Motor neuron (in vitro differentiated cells): ENCODE measurements at regions not wholly inside any gene's neighbourhood (a gene's known extent, or its start where the extent isn't known, plus 50 kb on each side); places are given as distances from the start of the nearest gene placed in this dataset.
A peak's percentile ranks its signal among the peaks of the same experiment; 100 is the strongest.

Source experiments
- ATAC-seq, 8 experiments: fragments of 200-7000 bp; cut with Tn5 transposase; replicated peaks in 6 of 8; 2 replicates each; pipeline ENCODE4 v1.8.0; 2021; ENCODE audit warnings: mild to moderate bottlenecking in 8 of 8, moderate library complexity in 8 of 8
- H3K27ac ChIP-seq, 2 donors: fragments of 250-450 bp; sonication (Bioruptor Pico); 2 replicates each; pipeline ENCODE4 v1.9.0; 2021; ENCODE audit warnings: antibody characterized with exemption in 2 of 2, mild to moderate bottlenecking in 2 of 2, moderate library complexity in 1 of 2
- H3K4me1 ChIP-seq, 2 donors: fragments of 250-450 bp; sonication (Bioruptor Pico); replicated peaks in 1 of 2; 2 replicates each; pipeline ENCODE4 v1.6.1; 2021; ENCODE audit warnings: antibody characterized with exemption in 2 of 2, mild to moderate bottlenecking in 2 of 2, moderate library complexity in 1 of 2
- H3K4me3 ChIP-seq, 5 donors: fragments of 250-450 bp; sonication (Bioruptor Pico); 2 replicates each; pipeline ENCODE4 v1.9.0; 2021; ENCODE audit warnings: antibody characterized with exemption in 5 of 5, mild to moderate bottlenecking in 5 of 5, moderate library complexity in 4 of 5
- WGBS, 10 experiments: fragments of 450-650 bp; shearing (Covaris generic); methylation state at CpG; one replicate each; pipeline ENCODE4 v1.0.0; 2022; 5-methylcytosine and 5-hydroxymethylcytosine counted together
- in situ Hi-C, 9 experiments: fragments of 400-800 bp; cut with MboI; loops; one replicate each; pipeline ENCODE4 v1.15.0; 2021; ENCODE audit warnings: low sequenced_read_pairs in 9 of 9, low pct_unique_long_range_greater_than_20kb in 2 of 9; ENCODE audit not compliant: unreplicated experiment in 9 of 9

GRCh38 chr4:14802596-14802995 lies 199.7 kb upstream of the CPEB2 start:
- 0 to 100% (median 80%) methylated on average over 1 to 2 of the region's 2 CpGs; no CpG with 5 or more reads in 1 of the 10 experiments for WGBS, 10 experiments
- Histone ChIP-seq H3K4me3 (no peak overlapping the region), H3K27ac (no peak overlapping the region), H3K4me1 (no peaks in the 10 kb centered on the region)
- in situ Hi-C loops = no loop called here
- no peak for ATAC-seq

- ATAC-seq = no peak
- Histone ChIP-seq H3K4me3 (no peak overlapping the region), H3K27ac (no peak overlapping the region), H3K4me1 (no peaks in the 10 kb centered on the region)
- in situ Hi-C loops = no loop called here
- 17 to 84% (median 62%) methylated on average over 1 to 4 of the region's 4 CpGs; no CpG with 5 or more reads in 4 of the 10 experiments for WGBS, 10 experiments
Observed at GRCh38 chr4:14807856-14808255, 194.4 kb upstream of the CPEB2 start.

GRCh38 chr4:14809203-14809602 lies 193.1 kb upstream of the CPEB2 start:
- H3K4me3 ChIP-seq = no peak overlapping the region
- H3K4me1 ChIP-seq = no peaks in the 10 kb centered on the region
- WGBS, 10 experiments = 0 to 46% (median 27%) methylated on average over 1 of the region's 2 CpGs; no CpG with 5 or more reads in 4 of the 10 experiments
- no peak for ATAC-seq
- in situ Hi-C loops = no loop called here
- H3K27ac ChIP-seq = no peak overlapping the region

GRCh38 chr4:14810121-14810520 lies 192.2 kb upstream of the CPEB2 start:
- in situ Hi-C loops = no loop called here
- no peak overlapping the region for H3K4me3 ChIP-seq
- ATAC-seq = peak in 2 of 8 experiments; percentile 9 to 42
- H3K4me1 ChIP-seq = no peaks in the 10 kb centered on the region
- H3K27ac ChIP-seq = no peak overlapping the region
- WGBS, 10 experiments = 20 to 100% (median 62%) methylated on average over 1 to 2 of the region's 2 CpGs; no CpG with 5 or more reads in 2 of the 10 experiments

GRCh38 chr4:14810568-14810967 lies 191.7 kb upstream of the CPEB2 start:
- no peak overlapping the region for H3K27ac ChIP-seq
- in situ Hi-C loops = no loop called here
- no peaks in the 10 kb centered on the region for H3K4me1 ChIP-seq
- no peak for ATAC-seq
- WGBS, 10 experiments = 0 to 88% (median 61%) methylated on average over 1 to 2 of the region's 2 CpGs; no CpG with 5 or more reads in 1 of the 10 experiments
- no peak overlapping the region for H3K4me3 ChIP-seq

GRCh38 chr4:14812101-14812500 lies 190.2 kb upstream of the CPEB2 start:
- WGBS, 10 experiments = 17 to 100% (median 58%) methylated on average over 1 of the region's 1 CpG; no CpG with 5 or more reads in 6 of the 10 experiments
- Histone ChIP-seq H3K4me3 (no peak overlapping the region), H3K27ac (no peak overlapping the region), H3K4me1 (no peaks in the 10 kb centered on the region)
- ATAC-seq = no peak
- in situ Hi-C loops = no loop called here

- H3K27ac ChIP-seq = no peak overlapping the region
- ATAC-seq = peak in 1 of 8 experiments; percentile 54
- no peak overlapping the region for H3K4me3 ChIP-seq
- WGBS, 10 experiments = 43 to 92% methylated on average over 1 to 2 of the region's 4 CpGs; no CpG with 5 or more reads in 8 of the 10 experiments
- no peaks in the 10 kb centered on the region for H3K4me1 ChIP-seq
- in situ Hi-C loops = no loop called here
Observed at GRCh38 chr4:14816623-14817261, 185.5 kb upstream of the CPEB2 start.

GRCh38 chr4:14824189-14824588 lies 178.1 kb upstream of the CPEB2 start:
- Histone ChIP-seq H3K4me3 (no peak overlapping the region), H3K27ac (no peak overlapping the region), H3K4me1 (no peaks in the 10 kb centered on the region)
- in situ Hi-C loops = no loop called here
- 0 to 89% (median 69%) methylated on average over 1 to 3 of the region's 3 CpGs; no CpG with 5 or more reads in 5 of the 10 experiments for WGBS, 10 experiments
- no peak for ATAC-seq

GRCh38 chr4:14827111-14827510 lies 175.2 kb upstream of the CPEB2 start:
- no peak overlapping the region for H3K27ac ChIP-seq
- H3K4me1 ChIP-seq = no peaks in the 10 kb centered on the region
- H3K4me3 ChIP-seq = no peak overlapping the region
- 0 to 100% (median 92%) methylated on average over 1 of the region's 8 CpGs; no CpG with 5 or more reads in 6 of the 10 experiments for WGBS, 10 experiments
- in situ Hi-C loops = no loop called here
- no peak for ATAC-seq

- no peak overlapping the region for H3K27ac ChIP-seq
- no peaks in the 10 kb centered on the region for H3K4me1 ChIP-seq
- in situ Hi-C loops = no loop called here
- 20 to 75% (median 38%) methylated on average over 1 to 2 of the region's 4 CpGs; no CpG with 5 or more reads in 7 of the 10 experiments for WGBS, 10 experiments
- ATAC-seq = no peak
- no peak overlapping the region for H3K4me3 ChIP-seq
Observed at GRCh38 chr4:14829795-14830194, 172.5 kb upstream of the CPEB2 start.

GRCh38 chr4:14831416-14831815 lies 170.9 kb upstream of the CPEB2 start:
- in situ Hi-C loops = no loop called here
- no peaks in the 10 kb centered on the region for H3K4me1 ChIP-seq
- 20 to 56% (median 31%) methylated on average over 1 of the region's 1 CpG; no CpG with 5 or more reads in 6 of the 10 experiments for WGBS, 10 experiments
- ATAC-seq = no peak
- no peak overlapping the region for H3K27ac ChIP-seq
- no peak overlapping the region for H3K4me3 ChIP-seq

GRCh38 chr4:14833053-14833452 lies 169.2 kb upstream of the CPEB2 start:
- 26 to 90% (median 74%) methylated on average over 2 to 5 of the region's 5 CpGs for WGBS, 10 experiments
- H3K4me3 ChIP-seq = no peak overlapping the region
- H3K27ac ChIP-seq = no peak overlapping the region
- in situ Hi-C loops = no loop called here
- no peak for ATAC-seq
- no peaks in the 10 kb centered on the region for H3K4me1 ChIP-seq

GRCh38 chr4:14834382-14834781 lies 167.9 kb upstream of the CPEB2 start:
- ATAC-seq = no peak
- in situ Hi-C loops = no loop called here
- no peak overlapping the region for H3K4me3 ChIP-seq
- H3K27ac ChIP-seq = no peak overlapping the region
- 67% methylated on average over 1 of the region's 1 CpG; no CpG with 5 or more reads in 9 of the 10 experiments for WGBS, 10 experiments
- H3K4me1 ChIP-seq = no peaks in the 10 kb centered on the region

- no peak for ATAC-seq
- Histone ChIP-seq H3K4me1 (no peaks in the 10 kb centered on the region), H3K4me3 (no peak overlapping the region), H3K27ac (no peak overlapping the region)
- in situ Hi-C loops = no loop called here
- WGBS, 10 experiments = 0 to 40% methylated on average over 1 of the region's 1 CpG; no CpG with 5 or more reads in 8 of the 10 experiments
Observed at GRCh38 chr4:14835288-14835687, 167.0 kb upstream of the CPEB2 start.
